ENCODE measurements at regions not wholly inside any gene's neighbourhood (a gene's known extent, or its start where the extent isn't known, plus 50 kb on each side); places are given as distances from the start of the nearest gene placed in this dataset.

DNA sequence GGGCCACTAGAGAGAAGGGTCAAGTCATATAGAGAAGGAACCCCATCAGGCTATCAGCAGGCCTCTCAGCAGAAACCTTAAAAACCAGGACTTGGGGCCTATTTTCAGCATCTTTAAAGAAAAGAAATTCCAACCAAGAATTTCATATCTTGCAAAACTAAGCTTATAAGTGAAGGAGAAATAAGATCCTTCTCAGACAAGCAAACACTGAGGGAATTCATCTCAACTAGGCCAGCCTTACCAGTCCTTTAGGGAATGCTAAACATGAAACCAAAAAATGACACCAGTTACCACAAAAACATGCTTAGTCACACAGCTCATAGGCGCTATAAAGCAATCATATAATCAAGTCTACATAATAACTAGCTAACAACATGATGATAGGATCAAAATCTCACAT lies 407.1 kb downstream of the LRRC70 start:
- TF ChIP-seq POLR2A (IDR thresholded peaks at IDR 0.05; ENCODE audit: low read depth, low read length) = no peak
- DNase-seq (ENCODE audit: insufficient read length, low spot score) (no peak), FAIRE-seq (no peak)

GRCh38 chr5:62982348-62982747 lies 403.7 kb downstream of the LRRC70 start:
- no peak for TF ChIP-seq POLR2A (IDR thresholded peaks at IDR 0.05; ENCODE audit: low read depth, low read length)
- DNase-seq (ENCODE audit: insufficient read length, low spot score) = no peak
- no peak for FAIRE-seq

DNA sequence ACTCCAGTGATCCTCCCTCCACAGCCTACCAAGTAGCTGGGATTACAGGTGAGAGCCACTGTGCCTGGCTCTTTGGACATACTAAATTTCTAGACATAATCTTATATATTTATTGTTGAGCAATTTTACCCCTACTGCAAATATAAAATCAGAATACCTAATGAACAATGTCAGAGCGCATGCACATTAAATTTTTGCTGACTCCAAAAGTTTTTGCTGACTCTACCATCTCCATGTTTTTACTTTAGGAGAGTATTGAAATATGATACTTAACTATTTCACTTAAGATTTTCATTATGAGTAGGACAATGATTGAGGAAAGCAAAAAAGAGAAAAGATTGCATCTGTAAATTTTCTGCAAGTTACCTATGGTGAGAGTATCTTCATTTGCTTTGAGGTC lies 402.3 kb downstream of the LRRC70 start:
- no peak for DNase-seq (ENCODE audit: insufficient read length, low spot score)
- no peak for TF ChIP-seq POLR2A (IDR thresholded peaks at IDR 0.05; ENCODE audit: low read depth, low read length)
- no peak for FAIRE-seq

- FAIRE-seq = no peak
- TF ChIP-seq POLR2A (IDR thresholded peaks at IDR 0.05; ENCODE audit: low read depth, low read length) = no peak
- DNase-seq (ENCODE audit: insufficient read length, low spot score) = no peak
Observed at GRCh38 chr5:62979472-62979871, 400.9 kb downstream of the LRRC70 start.

- TF ChIP-seq POLR2A (IDR thresholded peaks at IDR 0.05; ENCODE audit: low read depth, low read length) = no peak
- DNase-seq (ENCODE audit: insufficient read length, low spot score) = no peak
- FAIRE-seq = no peak
Observed at GRCh38 chr5:62977661-62978060, 399.0 kb downstream of the LRRC70 start.

- FAIRE-seq (no peak), DNase-seq (ENCODE audit: insufficient read length, low spot score) (no peak)
- TF ChIP-seq POLR2A (IDR thresholded peaks at IDR 0.05; ENCODE audit: low read depth, low read length) = no peak
Observed at GRCh38 chr5:62974623-62975022, 396.0 kb downstream of the LRRC70 start.

GRCh38 chr5:62969409-62970120 lies 390.9 kb downstream of the LRRC70 start:
- no peak for FAIRE-seq
- no peak for DNase-seq (ENCODE audit: insufficient read length, low spot score)
- TF ChIP-seq POLR2A (IDR thresholded peaks at IDR 0.05; ENCODE audit: low read depth, low read length) = no peak

GRCh38 chr5:62964428-62964827 lies 385.8 kb downstream of the LRRC70 start:
- no peak for FAIRE-seq
- DNase-seq (ENCODE audit: insufficient read length, low spot score) = no peak
- TF ChIP-seq POLR2A (IDR thresholded peaks at IDR 0.05; ENCODE audit: low read depth, low read length) = no peak

DNA sequence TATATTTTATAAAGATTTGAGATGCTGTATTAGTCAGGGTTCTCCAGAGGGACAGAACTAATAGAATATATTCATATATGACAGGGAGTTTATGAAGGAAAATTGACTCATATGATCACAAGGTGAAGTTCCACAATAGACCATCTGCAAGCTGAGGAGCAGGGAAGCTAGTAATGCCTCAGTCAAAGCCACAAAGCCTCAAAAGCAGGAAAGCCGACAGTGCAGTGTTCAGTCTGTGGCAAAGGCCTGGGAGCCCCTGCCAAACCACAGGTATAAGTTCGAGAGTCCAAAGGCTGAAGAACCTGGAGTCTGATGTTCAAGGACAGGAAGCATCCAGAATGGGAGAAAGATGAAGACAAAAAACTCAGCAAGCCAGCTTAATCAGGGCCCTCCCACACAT lies 382.2 kb downstream of the LRRC70 start:
- no peak for TF ChIP-seq POLR2A (IDR thresholded peaks at IDR 0.05; ENCODE audit: low read depth, low read length)
- DNase-seq (ENCODE audit: insufficient read length, low spot score) (no peak), FAIRE-seq (no peak)

DNA sequence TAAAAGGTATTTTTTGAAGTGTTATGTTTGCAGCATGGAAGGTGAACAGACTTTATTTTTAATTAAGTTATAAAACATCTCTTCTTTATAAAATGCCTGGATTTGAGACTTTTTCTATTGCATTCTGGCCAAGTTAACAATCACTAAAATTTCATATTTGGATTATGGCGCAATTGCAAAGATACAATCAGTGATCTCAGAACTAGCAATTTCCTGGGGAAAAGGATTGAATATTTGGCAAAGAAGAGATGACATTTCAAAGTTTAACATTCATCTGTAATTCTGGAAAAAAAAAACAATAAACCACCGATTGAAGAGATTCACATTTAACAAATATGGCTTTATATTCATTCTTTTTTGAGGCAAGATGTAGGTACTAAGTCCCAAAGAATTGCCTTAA lies 378.0 kb downstream of the LRRC70 start:
- no peak for DNase-seq (ENCODE audit: insufficient read length, low spot score)
- no peak for FAIRE-seq
- TF ChIP-seq POLR2A (IDR thresholded peaks at IDR 0.05; ENCODE audit: low read depth, low read length) = no peak

- TF ChIP-seq POLR2A (IDR thresholded peaks at IDR 0.05; ENCODE audit: low read depth, low read length) = no peak
- DNase-seq (ENCODE audit: insufficient read length, low spot score) = no peak
- FAIRE-seq = no peak
Observed at GRCh38 chr5:62954578-62954977, 376.0 kb downstream of the LRRC70 start.

DNA sequence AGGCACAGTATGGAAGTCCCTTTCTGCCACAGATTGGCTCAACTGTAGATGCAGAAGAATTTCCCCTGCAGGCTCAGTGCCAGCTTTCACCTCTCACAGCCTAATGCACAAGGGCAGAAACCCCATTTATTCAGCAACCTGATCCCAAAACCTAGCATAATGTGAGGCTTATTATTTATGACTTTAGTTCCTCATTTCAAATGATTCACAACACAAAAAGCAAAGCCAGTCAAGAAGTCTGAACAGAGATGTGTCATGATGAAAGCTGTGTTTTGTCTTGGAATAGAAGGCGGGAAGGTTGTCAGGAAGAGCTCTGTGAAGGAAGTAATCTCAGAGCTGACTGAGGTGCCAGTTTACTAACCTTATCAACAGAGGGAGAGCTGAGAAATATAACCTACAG lies 369.7 kb downstream of the LRRC70 start:
- DNase-seq (ENCODE audit: insufficient read length, low spot score) (no peak), FAIRE-seq (no peak)
- no peak for TF ChIP-seq POLR2A (IDR thresholded peaks at IDR 0.05; ENCODE audit: low read depth, low read length)

GRCh38 chr5:62942384-62942783 lies 363.8 kb downstream of the LRRC70 start:
- no peak for TF ChIP-seq POLR2A (IDR thresholded peaks at IDR 0.05; ENCODE audit: low read depth, low read length)
- no peak for FAIRE-seq

DNA sequence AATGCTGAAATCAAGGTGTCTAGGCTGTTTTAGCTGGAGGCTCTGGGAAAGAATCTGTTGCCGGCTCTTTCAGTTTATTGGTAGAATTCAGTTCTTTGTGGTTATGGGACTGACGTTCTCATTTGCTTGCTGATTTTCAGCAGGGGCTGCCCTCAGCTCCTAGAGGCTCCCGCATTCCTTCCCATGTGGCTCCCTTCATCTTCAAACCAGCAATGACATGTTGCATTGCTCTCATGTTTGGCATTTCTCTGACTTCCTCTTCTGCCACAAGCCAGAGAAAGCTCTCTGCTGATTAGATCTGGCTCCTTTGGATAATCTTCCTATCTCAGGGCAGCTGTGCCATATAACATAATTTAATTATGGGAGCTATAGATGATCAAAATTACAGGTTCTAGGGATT lies 360.3 kb downstream of the LRRC70 start:
- TF ChIP-seq POLR2A (IDR thresholded peaks at IDR 0.05; ENCODE audit: low read depth, low read length) = no peak
- DNase-seq (ENCODE audit: insufficient read length, low spot score) (no peak), FAIRE-seq (no peak)

More at GRCh38 chr5:62942384-62942783, 363.8 kb downstream of the LRRC70 start:
- DNase-seq (ENCODE audit: insufficient read length, low spot score) = no peak

GRCh38 chr5:62937661-62938558 lies 359.3 kb downstream of the LRRC70 start:
- FAIRE-seq (no peak), DNase-seq (ENCODE audit: insufficient read length, low spot score) (no peak)
- no peak for TF ChIP-seq POLR2A (IDR thresholded peaks at IDR 0.05; ENCODE audit: low read depth, low read length)
